ENCODE measurements at regions not wholly inside any gene's neighbourhood (a gene's known extent, or its start where the extent isn't known, plus 50 kb on each side); places are given as distances from the start of the nearest gene placed in this dataset.
A peak's percentile ranks its signal among the peaks of the same experiment; 100 is the strongest.

DNA sequence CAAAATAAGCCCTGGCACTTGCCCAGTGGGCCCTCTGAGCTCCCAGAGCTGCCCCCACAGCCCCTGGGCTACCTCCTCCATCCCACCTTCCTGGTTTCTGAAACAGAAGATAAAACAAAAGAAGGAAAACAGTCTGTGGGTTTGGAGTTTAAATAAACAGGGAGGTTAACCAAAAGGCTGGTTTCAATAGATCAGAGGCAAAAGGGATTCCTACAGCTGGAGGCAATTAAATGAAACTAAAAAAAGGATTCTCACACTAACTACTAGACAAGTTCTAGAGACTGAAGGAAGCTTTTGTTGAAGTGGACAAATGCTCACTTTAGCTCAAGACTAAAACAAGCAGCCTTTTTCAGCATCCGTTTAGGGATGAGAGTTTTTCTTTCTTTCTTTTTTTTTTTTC lies 569.8 kb downstream of the FGF9 start:
- peaks cover 5% of the 10 kb centered on the region for H3K4me1 Mint-ChIP-seq (ENCODE audit: low read depth)
- no peak overlapping the region for H3K27ac Mint-ChIP-seq
- no peaks in the 10 kb centered on the region for H3K36me3 Mint-ChIP-seq (ENCODE audit: low read depth)
- no peaks in the 10 kb centered on the region for H3K9me3 Mint-ChIP-seq
- no peak overlapping the region for H3K4me3 Mint-ChIP-seq
- no peak for DNase-seq
- no peaks in the 10 kb centered on the region for H3K27me3 Mint-ChIP-seq

DNA sequence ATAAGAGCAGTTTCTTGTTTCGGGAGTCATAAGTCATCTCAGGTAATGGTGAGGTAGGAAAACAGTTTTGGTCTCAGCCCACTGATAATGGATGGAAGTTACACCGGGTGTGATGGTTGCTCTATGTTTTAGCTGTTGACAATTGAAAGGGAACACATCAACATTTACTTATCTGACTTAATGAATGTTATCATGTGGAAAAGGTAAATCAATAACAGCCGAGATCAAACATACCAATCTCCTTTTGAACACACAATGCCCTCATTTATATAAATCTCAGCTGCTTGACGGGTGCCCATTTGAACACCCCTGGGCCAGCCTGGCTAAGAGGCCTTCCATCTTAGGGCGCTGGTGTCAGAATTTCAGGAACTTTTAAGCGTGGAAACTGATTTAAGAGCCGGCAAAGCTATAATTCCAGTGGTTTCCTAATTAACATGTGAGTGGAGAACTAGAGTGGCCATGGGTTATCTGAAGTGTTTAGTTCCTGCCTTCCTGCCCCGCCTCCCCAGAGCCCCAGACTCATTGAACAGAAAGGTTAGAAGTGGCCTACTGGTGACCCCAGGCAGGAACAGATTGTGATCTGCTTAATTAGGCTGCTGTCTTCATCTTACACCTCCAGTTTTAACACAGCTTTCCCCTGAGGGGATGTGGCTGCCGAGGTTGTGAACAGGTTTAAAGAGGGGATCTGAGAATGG lies 572.7 kb downstream of the FGF9 start:
- H3K27ac Mint-ChIP-seq, result no peak overlapping the region
- H3K9me3 Mint-ChIP-seq, result no peaks in the 10 kb centered on the region
- H3K36me3 Mint-ChIP-seq (ENCODE audit: low read depth), result no peaks in the 10 kb centered on the region
- no peak overlapping the region for H3K4me3 Mint-ChIP-seq
- H3K4me1 Mint-ChIP-seq (ENCODE audit: low read depth), result peaks cover 2% of the 10 kb centered on the region
- no peaks in the 10 kb centered on the region for H3K27me3 Mint-ChIP-seq
- DNase-seq, result no peak

DNA sequence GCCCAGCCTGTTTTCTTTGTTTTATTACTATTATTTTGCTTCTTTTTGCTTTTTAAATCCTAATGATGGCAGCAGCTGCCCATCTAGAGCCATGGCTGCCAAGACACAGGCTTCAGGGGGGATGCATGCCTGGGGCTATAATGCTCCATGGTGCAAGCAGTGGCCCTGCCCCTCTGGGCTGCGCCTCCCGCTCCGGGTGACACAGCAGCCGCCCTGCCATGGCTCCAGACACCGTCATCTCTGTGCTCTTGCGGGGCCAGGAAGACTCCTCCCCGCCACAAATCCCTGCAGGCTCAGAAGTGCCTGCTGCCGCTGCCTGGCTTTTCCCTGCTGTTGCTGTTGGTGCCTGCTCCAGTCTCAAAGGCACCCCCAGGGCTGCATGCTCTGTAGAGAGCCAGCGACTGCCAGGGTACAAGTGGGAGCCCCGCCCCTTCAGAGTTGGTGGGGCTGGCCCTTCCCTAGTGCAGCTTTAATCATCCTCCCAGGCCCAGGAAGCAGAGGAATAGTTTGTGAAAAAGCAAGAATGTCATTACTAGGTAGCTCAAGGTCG lies 581.5 kb downstream of the FGF9 start:
- Mint-ChIP-seq H3K27me3 (no peaks in the 10 kb centered on the region), H3K4me1 (ENCODE audit: low read depth) (no peaks in the 10 kb centered on the region), H3K9me3 (no peaks in the 10 kb centered on the region), H3K36me3 (ENCODE audit: low read depth) (no peaks in the 10 kb centered on the region), H3K4me3 (no peak overlapping the region), H3K27ac (no peak overlapping the region)
- no peak for DNase-seq

DNA sequence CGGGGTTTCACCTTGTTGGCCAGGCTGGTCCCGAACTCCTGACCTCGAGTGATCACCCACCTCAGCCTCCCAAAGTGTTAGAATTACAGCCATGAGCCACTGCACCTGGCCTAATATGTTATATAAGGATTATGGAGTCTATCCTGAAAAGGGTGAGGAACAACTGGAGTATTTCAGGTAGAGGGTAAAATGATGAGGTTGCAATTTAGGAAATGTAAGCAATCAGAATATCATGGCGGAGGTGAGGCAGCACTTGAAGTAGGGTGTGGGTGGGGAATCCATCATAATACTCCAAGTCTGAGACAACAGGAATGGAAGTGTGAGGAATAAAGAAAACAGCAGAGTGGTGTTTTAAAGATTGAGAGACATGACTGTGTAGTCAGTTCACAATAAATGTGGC lies 582.2 kb downstream of the FGF9 start:
- H3K36me3 Mint-ChIP-seq (ENCODE audit: low read depth), result no peaks in the 10 kb centered on the region
- DNase-seq, result no peak
- no peaks in the 10 kb centered on the region for H3K4me1 Mint-ChIP-seq (ENCODE audit: low read depth)
- H3K9me3 Mint-ChIP-seq, result no peaks in the 10 kb centered on the region
- H3K4me3 Mint-ChIP-seq, result no peak overlapping the region
- no peaks in the 10 kb centered on the region for H3K27me3 Mint-ChIP-seq
- no peak overlapping the region for H3K27ac Mint-ChIP-seq

DNA sequence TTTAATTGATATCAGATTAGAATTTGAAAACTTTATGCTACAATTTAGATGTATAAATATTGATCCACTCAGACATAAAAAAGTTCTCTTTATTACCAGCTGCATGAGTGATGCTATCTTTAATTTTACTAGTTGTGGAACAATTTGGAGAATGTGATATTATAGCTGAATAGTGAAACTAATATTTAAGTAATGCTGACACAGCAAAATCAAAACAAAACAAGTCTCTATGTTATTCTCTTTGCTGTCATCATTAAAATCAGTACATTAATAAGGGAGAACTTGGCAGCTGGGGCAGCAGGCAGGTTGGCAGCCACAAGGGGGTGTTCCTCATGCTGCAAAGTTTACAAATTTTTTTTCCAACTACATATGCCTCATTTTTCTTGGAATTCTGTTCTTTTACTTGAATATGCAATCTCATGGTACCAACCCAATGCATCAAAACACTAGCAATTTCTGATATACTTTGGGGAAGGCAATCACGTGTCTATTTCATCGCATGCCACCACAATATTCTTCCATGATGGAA lies 585.3 kb downstream of the FGF9 start:
- Mint-ChIP-seq H3K4me3 (no peak overlapping the region), H3K9me3 (no peaks in the 10 kb centered on the region), H3K27me3 (no peaks in the 10 kb centered on the region)

DNA sequence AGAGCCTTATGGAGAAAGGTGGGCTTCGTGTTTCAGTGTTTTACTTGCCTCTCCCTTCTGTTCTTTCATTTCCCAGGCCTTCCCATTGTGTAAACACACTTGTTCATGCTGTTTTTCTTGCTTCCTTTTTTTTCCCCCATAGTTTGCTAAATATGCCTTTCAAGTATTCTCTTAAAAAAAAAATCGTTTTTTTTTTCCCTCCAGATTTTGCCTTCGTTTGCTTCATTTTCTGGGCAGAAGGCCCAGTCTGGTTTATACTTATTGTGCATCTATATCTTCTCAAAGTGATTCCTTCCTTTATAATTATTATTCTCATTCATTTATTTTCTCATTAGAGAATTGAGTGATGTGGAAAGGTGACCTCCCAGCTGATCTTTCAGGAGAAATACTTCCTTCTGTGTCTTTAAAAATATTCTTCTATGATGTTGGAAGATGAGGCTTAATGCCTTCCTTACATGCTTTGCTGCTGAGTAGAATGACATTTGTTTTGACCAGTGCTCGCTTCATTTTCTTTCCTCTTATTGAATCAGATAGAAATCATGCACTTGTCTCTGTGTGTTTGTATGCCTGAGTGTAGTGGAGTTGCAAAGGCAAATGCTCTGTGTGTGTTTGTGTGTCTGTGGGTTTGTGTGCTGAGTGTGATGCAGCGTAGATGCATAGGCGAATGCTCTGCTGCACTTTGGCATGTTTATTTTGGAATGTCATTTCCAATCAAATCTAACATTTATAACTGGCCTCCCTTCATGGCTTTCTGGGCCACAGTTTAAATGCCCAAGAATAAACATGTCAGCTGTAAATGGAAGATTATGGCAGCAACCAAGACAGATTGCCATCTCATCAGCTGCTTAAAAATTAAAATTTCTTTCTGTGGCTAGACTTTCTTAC lies 591.4 kb downstream of the FGF9 start:
- Mint-ChIP-seq H3K4me3 (no peak overlapping the region), H3K27me3 (no peaks in the 10 kb centered on the region), H3K4me1 (ENCODE audit: low read depth) (no peaks in the 10 kb centered on the region), H3K9me3 (no peaks in the 10 kb centered on the region), H3K36me3 (ENCODE audit: low read depth) (no peaks in the 10 kb centered on the region), H3K27ac (no peak overlapping the region)
- no peak for DNase-seq

More for the DNA sequence above, 585.3 kb downstream of the FGF9 start:
- Mint-ChIP-seq H3K27ac (no peak overlapping the region), H3K36me3 (ENCODE audit: low read depth) (no peaks in the 10 kb centered on the region), H3K4me1 (ENCODE audit: low read depth) (no peaks in the 10 kb centered on the region)
- no peak for DNase-seq

DNA sequence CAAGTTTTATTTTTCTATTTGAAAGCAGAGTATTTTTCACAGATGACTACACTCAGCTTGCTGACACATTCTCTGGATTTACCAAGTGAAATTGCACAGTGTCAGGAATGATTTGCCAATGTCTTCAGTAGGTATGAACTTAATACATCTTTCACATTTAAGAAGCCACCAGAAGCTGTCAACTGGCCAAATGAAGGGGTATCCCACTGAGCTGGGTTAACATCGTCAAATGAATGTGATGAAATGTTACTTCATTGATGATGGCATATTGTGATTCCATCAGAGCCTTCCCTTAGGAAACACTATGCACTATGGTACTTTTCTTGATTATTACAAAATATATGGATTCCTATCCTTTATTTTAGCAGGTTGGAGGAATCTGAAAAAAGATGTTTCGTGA lies 592.3 kb downstream of the FGF9 start:
- Mint-ChIP-seq H3K27ac (no peak overlapping the region), H3K36me3 (ENCODE audit: low read depth) (no peaks in the 10 kb centered on the region), H3K4me3 (no peak overlapping the region), H3K9me3 (no peaks in the 10 kb centered on the region), H3K27me3 (no peaks in the 10 kb centered on the region), H3K4me1 (ENCODE audit: low read depth) (no peaks in the 10 kb centered on the region)
- no peak for DNase-seq

DNA sequence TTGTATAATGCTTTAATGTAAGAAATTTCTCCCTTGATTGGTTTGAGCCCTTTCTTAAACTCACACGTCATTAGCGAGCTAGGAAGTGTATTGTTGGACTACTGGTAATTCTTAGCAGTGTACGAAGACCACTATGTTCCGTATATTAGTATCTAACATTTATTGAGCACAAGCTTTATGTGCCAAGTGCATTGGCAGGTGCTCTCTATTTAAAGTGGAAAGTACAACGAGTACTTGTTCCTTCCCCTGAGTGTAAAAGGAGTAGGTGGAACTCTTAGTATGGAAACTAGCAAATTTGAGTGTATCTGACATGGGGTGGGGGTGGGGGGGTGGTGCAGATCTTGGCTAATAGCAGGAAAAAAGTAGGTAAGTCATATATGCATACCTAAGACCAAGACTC lies 594.7 kb downstream of the FGF9 start:
- H3K9me3 Mint-ChIP-seq, result no peaks in the 10 kb centered on the region
- H3K4me1 Mint-ChIP-seq (ENCODE audit: low read depth), result no peaks in the 10 kb centered on the region
- H3K4me3 Mint-ChIP-seq, result no peak overlapping the region
- H3K27me3 Mint-ChIP-seq, result no peaks in the 10 kb centered on the region
- no peak for DNase-seq
- no peak overlapping the region for H3K27ac Mint-ChIP-seq
- no peaks in the 10 kb centered on the region for H3K36me3 Mint-ChIP-seq (ENCODE audit: low read depth)

DNA sequence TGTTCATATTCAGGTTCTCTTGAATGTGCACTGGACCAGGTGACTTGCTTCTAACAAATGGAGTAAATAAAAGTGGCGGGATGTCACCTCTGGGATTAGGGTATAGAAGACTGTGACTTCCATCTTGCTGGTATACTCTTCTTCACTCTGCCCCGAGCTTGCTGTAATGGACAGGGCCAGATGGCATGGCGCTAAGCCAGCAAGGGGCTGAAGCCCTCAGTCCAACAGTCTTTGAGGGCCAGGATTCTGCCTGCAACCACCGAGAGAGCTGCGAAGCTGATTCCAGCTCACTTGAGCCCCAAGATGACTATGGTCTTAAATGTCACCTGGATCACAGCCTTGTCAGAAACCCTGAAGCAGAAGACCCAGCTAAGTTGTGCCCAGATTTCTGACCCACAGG lies 600.0 kb downstream of the FGF9 start:
- Mint-ChIP-seq H3K9me3 (no peaks in the 10 kb centered on the region), H3K27ac (no peak overlapping the region), H3K4me1 (ENCODE audit: low read depth) (peaks cover 2% of the 10 kb centered on the region), H3K27me3 (no peaks in the 10 kb centered on the region), H3K4me3 (no peak overlapping the region), H3K36me3 (ENCODE audit: low read depth) (no peaks in the 10 kb centered on the region)
- no peak for DNase-seq

DNA sequence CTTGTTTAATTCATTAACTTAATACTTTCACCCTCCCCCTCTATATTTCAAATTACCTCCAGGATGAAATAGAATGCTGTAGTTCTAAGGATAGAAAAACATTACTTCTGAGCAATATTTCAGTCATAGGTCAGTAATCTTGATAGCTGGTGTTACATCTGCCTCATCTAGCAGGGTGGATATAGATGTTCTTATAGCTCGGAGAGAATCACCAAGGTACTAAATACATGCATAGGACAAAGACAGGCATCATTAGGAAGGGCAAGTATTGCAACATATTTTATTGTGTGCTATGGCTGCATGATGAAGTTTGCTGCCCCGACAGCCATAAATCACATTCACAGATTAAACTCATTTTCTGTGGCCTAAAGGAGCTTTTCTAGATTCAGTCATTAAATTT lies 601.0 kb downstream of the FGF9 start:
- no peak overlapping the region for H3K27ac Mint-ChIP-seq
- no peak overlapping the region for H3K4me3 Mint-ChIP-seq
- DNase-seq, result no peak
- H3K9me3 Mint-ChIP-seq, result no peaks in the 10 kb centered on the region
- H3K36me3 Mint-ChIP-seq (ENCODE audit: low read depth), result no peaks in the 10 kb centered on the region
- no peaks in the 10 kb centered on the region for H3K27me3 Mint-ChIP-seq
- H3K4me1 Mint-ChIP-seq (ENCODE audit: low read depth), result peaks cover 4% of the 10 kb centered on the region

DNA sequence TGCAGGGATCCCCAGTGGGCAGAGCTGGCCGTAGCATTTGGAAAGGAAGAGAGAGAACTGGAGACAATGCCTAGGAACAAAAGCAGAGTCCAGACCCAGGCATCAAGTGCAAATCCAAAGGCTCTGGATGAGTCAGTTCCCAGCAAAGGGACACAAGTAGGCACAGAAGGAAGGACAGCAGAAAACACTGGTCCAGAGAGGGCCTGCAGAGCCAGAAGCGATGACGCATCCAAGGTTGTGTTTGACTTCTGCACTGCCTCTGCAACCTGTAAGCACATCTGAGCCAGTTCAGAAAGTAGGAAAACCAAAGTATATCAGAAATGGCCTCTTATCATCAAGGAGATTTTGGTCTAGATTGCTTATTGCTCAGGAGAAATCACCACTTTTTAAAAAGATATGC lies 604.5 kb downstream of the FGF9 start:
- no peak for DNase-seq
- peaks cover 22% of the 10 kb centered on the region for H3K4me1 Mint-ChIP-seq (ENCODE audit: low read depth)
- H3K36me3 Mint-ChIP-seq (ENCODE audit: low read depth), result no peaks in the 10 kb centered on the region
- H3K27ac Mint-ChIP-seq, result no peak overlapping the region
- H3K27me3 Mint-ChIP-seq, result no peaks in the 10 kb centered on the region
- H3K4me3 Mint-ChIP-seq, result no peak overlapping the region
- no peaks in the 10 kb centered on the region for H3K9me3 Mint-ChIP-seq

DNA sequence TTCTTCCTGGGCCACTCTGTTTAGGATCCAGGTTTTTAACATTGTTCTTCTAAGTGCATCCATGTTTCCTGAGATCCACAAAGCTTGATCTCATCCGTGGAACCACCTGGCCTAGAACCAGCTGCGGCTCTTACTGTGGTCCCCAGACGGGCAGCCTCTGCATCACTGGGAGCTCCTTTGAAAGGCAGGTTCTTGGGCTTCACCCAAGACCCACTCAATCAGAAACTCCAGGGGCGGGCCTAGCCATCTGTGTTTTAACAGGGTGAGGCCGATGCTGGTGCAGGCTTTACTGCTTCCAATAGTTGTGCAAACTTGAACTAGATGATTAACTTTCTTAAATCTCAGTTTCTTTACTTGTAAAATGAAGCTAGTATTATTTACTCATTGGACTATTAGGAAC lies 605.7 kb downstream of the FGF9 start:
- no peak for DNase-seq
- no peak overlapping the region for H3K4me3 Mint-ChIP-seq
- no peaks in the 10 kb centered on the region for H3K27me3 Mint-ChIP-seq
- H3K36me3 Mint-ChIP-seq (ENCODE audit: low read depth), result no peaks in the 10 kb centered on the region
- no peak overlapping the region for H3K27ac Mint-ChIP-seq
- peaks cover 22% of the 10 kb centered on the region for H3K4me1 Mint-ChIP-seq (ENCODE audit: low read depth)
- H3K9me3 Mint-ChIP-seq, result no peaks in the 10 kb centered on the region

DNA sequence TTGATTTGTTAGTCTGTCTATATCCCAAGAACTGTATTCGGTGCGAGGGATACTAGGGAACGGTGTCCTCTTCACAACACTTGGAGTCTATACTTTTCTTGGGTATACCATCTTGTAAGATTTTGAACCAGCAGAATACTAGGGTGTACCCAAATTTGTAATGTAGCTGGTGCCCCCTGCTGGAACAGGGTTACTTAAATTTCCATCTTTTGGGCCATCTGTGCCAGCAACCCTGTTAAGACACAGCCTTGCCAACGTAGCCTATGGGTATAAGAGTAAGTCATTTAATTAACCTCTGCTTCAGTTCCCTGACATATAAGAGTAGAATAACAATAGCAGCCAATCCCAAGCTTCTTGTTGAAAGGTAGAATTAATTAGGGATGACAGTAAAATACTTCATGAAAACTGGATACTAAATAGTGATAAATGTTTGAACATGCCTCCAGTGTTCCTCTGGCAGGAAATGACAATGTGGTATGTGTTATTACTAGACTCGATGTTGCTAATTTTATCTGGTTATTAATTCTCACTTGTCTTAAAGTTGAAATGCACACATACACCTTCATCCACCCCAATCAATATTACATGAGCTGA lies 607.6 kb downstream of the FGF9 start:
- Mint-ChIP-seq H3K27me3 (no peaks in the 10 kb centered on the region), H3K4me3 (no peak overlapping the region), H3K9me3 (no peaks in the 10 kb centered on the region), H3K4me1 (ENCODE audit: low read depth) (peaks cover 20% of the 10 kb centered on the region), H3K36me3 (ENCODE audit: low read depth) (no peaks in the 10 kb centered on the region), H3K27ac (no peak overlapping the region)
- DNase-seq, result peak; percentile 72

DNA sequence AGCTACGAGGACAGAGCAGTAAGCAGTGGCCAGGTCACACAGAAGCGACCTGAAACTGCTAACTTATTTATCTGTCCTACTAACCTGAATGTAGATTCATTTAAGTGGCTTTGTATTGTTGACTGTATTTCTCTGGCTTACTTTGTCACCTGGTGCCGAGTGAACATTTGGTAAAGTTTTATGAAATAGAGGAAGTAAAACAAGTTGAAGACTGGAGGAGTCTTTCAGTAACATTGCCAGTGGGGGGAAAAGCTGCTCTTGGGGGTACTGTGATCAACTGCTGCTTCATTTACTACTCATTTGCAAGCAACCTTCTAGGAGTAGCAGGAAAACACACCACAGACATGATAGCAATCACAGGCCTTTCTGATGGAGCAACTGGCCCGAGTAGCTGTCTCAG lies 615.0 kb downstream of the FGF9 start:
- no peaks in the 10 kb centered on the region for H3K4me1 Mint-ChIP-seq (ENCODE audit: low read depth)
- H3K9me3 Mint-ChIP-seq, result no peaks in the 10 kb centered on the region
- peaks cover 9% of the 10 kb centered on the region for H3K27me3 Mint-ChIP-seq
- H3K27ac Mint-ChIP-seq, result no peak overlapping the region
- DNase-seq, result no peak
- H3K4me3 Mint-ChIP-seq, result no peak overlapping the region
- no peaks in the 10 kb centered on the region for H3K36me3 Mint-ChIP-seq (ENCODE audit: low read depth)

DNA sequence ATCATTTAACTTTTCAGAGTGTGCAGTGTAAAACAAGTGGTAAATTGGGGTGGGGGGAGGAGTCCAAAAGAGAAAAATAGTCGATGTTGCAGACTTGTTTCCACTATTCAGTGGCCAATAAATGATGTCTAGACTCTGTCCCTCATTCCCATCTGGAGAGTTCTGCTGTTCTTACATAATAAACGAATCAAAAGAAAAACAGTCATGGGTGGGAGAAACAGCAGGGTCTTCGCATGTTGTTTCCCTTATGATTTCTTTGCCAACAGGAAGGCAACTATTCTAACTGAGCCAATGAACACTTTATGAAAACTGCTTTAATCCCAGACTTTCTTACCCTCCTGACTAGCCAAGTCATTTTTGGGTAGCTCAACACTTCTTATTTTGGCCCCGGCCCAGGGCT lies 615.5 kb downstream of the FGF9 start:
- DNase-seq, result no peak
- H3K27ac Mint-ChIP-seq, result no peak overlapping the region

More for the DNA sequence above, 615.5 kb downstream of the FGF9 start:
- no peak overlapping the region for H3K4me3 Mint-ChIP-seq
- peaks cover 12% of the 10 kb centered on the region for H3K27me3 Mint-ChIP-seq
- H3K36me3 Mint-ChIP-seq (ENCODE audit: low read depth), result no peaks in the 10 kb centered on the region
- H3K4me1 Mint-ChIP-seq (ENCODE audit: low read depth), result no peaks in the 10 kb centered on the region
- H3K9me3 Mint-ChIP-seq, result no peaks in the 10 kb centered on the region
